ENCODE measurements at regions not wholly inside any gene's neighbourhood (a gene's known extent, or its start where the extent isn't known, plus 50 kb on each side); places are given as distances from the start of the nearest gene placed in this dataset.

DNA sequence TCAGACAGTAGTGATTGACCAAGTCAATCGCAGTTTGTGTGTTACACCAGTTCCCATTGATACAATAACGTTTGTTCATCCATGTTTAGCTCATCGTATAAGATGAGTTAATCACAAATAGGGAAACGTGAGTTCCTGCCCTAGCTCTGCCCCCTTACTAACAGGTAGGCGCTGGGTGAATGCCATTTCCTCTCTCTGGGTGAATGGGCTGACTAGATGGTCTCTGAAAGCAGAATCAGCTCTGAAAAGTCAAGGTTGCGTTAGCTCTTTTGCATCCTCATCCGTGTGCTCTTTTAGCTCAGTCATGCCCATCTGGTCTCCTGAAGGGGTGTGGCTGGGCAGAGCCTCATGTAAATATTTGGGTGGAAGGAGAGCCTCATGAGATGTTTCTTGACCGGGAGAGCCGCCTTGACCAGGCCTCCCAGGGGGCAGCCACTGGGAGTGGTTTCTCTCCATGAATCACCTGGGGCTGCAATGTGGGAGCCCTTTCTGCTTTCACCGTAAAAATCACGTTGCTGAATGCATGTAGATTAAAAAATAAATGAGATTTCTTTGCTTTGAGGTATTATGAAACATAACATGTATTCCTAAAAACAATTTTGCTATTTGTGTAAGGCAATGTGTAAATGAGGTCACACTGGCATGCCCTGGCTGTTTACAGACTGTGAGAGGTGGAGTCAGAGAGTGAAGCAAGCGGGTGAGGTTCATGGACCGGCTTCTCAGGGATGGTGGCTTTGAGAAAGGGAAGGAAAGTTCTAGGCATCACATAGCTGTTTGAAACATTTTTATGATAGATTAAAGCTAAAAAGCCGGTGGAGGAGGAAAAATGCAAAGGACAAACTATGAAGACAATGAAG, 108.4 kb upstream of the RASGRP1 start:
- DNase-seq (ENCODE audit: low spot score), result no peak

- no peak for DNase-seq (ENCODE audit: low spot score)
These were observed 109.8 kb upstream of the RASGRP1 start for GRCh38 chr15:38674448-38674847.

- no peak for DNase-seq (ENCODE audit: low spot score)
These were observed 113.7 kb upstream of the RASGRP1 start for GRCh38 chr15:38678281-38678680.

DNA sequence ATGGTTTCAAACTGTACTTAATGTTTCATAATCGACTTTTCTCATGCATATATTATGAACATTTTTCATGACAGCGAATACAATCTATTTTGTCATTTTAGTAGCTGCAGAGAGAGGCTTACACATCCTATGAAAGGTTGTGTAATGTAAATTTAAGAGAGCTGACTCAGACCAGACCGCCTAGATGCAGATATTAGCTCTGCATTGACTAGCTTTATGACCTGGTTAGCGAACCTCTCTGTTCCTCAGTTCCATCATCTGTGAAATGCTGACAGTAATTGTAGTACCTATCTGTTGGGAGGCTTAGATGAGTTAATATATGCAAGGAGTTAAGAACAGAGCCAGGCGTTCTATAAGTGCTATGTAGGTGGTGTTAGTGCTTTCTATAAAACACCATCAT, 116.2 kb upstream of the RASGRP1 start:
- no peak for DNase-seq (ENCODE audit: low spot score)

GRCh38 chr15:38682363-38682762, 117.7 kb upstream of the RASGRP1 start:
- no peak for DNase-seq (ENCODE audit: low spot score)

- no peak for DNase-seq (ENCODE audit: low spot score)
These were observed 118.2 kb upstream of the RASGRP1 start for GRCh38 chr15:38682861-38683260.

DNA sequence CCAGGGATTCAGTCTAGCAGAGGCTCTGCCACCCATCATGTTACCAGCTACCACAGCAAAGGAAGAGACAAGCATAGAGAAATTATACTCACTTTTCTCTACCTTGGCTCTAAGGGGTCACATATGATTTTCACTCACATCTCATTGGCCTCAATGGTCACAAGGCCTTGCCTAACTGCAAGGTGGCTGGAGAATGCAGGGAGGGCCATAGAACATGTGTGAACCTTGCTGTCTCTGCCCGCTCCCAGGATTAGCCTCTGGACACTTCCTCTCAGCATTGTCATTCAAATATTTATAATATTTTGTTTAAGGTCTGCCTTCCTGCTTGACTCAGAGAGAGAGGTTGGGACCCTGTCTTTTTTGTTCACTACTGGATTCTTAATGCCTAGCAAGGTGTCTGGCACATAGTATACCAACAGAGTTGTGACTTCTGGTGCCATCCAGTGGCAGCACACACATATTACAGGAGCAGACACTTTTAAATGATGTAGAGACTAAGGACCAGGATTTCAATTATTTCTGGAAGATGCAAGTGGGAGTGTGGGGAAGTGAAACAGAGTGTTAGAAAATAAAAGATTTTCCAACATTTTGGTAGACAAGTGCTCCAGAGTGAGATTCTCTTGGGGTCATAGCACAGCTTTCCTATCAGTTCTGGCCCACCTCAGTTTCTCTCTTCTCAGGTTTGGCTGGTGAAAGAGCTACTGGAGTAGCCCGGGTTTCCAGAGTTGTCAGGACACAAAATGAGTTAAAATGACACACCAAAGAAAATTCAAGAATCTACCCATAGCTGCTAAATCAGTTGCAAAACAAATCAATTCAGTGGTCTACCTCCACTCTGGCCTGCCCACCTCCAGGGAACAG, 119.0 kb upstream of the RASGRP1 start:
- DNase-seq (ENCODE audit: low spot score), result peak; percentile 85

GRCh38 chr15:38684440-38685010, 119.9 kb upstream of the RASGRP1 start:
- no peak for DNase-seq (ENCODE audit: low spot score)

DNA sequence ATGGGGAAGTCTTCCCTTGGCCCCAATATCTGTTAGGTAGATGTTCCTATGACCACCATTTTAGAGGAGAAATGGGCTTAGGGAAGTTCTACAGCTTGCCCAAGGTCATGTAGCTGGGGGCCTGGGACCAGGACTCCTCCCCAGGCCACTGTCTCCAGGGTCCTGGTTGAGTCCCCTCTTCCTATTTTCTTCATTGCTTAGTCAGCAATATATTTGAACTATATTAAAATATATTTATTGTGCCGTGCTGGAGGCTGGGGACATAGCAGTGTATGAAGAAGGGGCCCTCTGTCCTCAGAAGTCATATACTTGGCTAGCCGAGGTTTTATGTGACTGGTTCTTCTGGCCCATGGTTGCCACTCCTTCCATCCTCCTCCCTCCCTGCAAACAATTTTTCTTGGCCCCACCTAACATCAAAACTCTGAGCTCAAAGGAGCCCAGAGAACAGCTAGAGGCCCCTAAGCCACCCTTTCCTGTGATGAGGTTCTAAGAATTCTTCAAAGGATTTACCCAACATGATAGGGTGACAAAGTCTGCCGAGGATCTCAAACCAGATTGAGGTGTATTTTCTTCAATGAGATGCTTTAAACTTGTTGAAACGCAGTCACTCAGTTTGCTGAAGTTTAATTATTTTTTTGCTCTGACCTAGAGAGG, 121.2 kb upstream of the RASGRP1 start:
- DNase-seq (ENCODE audit: low spot score), result peak; percentile 36

DNA sequence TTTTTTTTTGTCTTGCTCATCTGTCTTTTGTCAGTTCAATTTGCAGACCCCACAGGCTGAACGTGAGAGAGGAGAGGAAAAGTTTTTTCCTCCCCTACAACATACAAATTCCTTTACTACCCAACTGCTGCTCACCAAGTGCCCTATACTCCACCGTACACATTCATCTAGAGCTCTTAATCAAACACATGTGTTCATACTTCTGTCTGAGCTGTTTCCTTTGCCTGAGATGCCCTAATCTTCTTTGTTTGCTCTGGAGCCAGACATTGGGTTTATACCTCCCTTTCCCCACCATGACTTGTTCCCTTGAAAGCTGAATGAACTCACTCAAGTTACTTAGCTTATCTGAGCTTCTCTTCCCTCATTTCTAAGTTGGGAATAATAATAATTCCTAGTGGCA, 122.7 kb upstream of the RASGRP1 start:
- DNase-seq (ENCODE audit: low spot score), result no peak

GRCh38 chr15:38687775-38688495, 123.3 kb upstream of the RASGRP1 start:
- no peak for DNase-seq (ENCODE audit: low spot score)

- peak; percentile 95 for DNase-seq (ENCODE audit: low spot score)
These were observed 124.1 kb upstream of the RASGRP1 start for GRCh38 chr15:38688761-38689160.

DNA sequence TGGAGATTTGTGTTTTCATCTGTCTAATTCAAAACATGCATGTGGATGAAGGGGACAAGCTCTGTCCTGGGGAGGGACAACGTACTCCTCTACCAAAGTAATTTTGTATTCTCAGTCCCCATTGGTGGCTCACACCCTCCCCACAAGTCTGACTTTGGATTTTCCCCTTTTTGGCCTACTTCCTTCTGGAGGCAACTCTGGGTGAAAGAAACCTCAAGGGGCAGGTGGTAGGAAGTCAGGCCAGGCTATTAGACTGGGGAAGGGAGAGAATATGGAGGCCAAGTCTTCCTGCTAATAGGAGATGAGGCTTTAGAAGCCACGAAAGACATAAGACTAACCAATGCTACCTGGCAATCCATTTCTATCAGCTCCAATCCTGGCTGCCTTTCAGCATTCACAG, 124.9 kb upstream of the RASGRP1 start:
- DNase-seq (ENCODE audit: low spot score), result no peak

DNA sequence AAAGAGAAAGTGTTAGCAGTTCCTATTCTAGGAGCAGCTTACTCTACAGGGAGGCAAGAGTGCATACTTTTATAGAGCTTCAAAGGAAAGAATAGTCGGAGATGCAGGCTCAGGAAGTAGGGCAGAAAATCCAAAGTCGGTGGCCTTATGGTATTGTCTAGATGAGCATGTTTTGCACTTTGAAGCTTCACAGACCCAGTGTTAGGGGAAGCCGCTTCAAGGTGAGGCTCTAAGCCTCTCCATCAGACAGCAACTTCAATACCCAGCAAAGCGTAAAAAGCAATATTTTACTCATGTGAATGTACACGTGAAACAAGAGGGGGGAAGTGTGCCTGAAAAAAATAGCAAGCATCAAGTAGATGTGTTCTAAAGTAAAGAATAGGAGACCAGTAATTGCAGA, 125.6 kb upstream of the RASGRP1 start:
- DNase-seq (ENCODE audit: low spot score), result no peak

GRCh38 chr15:38690719-38691332, 126.2 kb upstream of the RASGRP1 start:
- DNase-seq (ENCODE audit: low spot score), result peak; percentile 87

DNA sequence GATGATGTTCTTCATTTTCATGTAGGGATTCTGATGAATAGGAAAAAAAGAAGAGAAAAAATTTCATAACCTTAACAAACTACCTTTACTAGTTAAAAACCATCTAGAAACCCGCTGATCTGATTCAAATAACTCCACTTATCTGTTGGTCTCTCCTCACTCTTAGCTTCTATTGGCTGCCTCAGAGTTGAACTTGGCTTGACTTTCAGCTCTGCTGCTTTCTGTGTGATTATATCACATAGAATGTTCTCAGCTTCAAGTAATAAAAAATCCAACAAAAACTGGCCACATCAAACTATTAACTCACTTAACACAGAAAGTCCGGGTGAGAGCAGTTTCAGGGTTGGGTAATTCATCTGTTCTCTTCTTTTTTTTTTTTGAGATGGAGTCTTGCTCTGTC, 126.8 kb upstream of the RASGRP1 start:
- DNase-seq (ENCODE audit: low spot score), result peak; percentile 47

DNA sequence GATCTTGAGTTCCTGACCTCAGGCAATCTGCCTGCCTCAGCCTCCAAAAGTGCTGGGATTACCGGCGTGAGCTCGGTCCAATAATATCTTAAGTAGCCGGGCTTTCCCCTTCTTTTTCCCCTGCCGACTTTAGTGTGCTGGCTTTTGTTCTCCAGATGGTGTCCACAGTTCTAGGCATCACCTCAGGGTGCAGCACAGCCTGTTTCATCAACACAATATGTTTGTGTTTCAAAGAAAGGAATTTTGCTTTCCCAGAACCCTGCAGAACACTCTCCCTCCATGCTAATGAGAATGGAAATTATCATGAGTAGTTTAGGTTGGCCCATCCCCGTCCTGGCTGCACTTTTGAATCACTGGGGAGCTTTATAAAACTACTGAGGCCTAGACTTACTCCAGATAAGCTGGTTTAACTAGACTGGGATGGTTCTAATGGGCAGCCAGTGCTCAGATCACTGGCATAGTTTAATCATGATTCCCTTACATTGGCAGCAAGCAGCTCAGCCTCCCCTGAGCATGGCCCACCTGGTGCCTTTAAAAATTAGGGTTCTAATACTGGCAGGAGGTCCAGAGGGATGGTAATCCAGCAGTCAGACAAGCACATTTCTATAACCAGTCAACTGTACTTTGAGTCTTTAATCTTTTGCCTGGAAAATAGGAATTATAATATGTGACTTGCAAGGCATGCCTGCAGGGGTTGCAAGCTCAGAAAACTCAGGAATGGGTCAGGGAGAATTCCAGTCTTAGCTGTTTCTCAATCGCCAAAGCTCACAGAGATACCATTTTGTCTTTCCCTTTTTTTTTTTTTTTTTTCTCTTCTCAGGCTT, 127.6 kb upstream of the RASGRP1 start:
- no peak for DNase-seq (ENCODE audit: low spot score)

DNA sequence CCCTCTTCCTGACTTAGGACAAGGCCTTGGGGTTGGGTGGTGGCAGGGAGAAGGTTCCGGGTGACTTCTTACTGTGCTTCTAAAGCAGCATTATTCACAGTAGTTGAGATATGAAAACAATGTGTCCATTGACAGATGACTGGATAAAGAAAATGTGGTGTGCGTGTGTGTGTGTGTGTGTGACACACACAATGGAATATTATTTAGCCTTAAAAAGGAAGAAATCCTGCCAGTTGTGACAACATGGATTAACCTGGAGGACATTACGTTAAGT, 128.1 kb upstream of the RASGRP1 start:
- DNase-seq (ENCODE audit: low spot score), result no peak

DNA sequence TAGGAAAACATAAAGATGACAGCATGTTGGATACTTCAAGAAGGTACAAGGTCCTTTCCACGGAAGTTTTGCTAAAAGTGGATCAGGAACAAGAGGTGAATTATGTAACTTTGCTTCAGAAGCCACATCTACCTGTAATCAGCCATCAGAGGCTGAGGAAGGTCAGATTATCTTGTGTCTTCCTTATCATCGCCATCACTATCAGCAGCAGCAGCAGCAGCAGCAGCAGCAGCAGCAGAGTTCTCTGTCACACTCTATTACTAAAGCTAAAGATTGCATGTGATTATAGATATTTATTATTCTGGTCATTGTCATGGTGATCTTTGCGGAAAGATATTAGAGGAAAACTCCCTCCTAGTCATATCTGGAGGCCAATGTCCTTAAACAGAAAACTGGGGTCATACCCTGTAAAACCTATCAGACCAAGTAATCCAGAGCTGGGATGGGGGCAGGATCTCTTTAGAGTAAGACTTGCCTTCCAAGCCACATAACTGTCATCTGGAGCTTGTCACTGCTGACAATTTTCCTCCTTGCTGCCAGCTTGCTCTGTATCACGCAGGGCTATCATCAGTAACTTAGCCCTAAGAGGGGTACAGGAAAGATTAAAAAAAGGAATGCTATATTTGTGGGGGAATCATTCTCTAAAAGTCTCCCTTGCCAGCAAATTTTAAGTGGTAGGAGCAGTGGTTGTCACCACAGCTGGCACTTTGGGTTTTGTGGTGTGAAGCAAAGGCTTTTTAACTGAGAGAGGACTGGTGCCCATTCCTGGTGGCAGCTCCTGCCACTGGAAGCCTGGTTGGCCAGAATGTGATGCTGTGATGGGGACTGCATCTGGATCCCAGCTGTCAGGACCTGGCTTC, 130.9 kb upstream of the RASGRP1 start:
- DNase-seq (ENCODE audit: low spot score), result peak; percentile 54

Measured in activated CD4-positive, alpha-beta T cell treated with anti-CD3 and anti-CD28 coated beads, Interleukin-2, Interleukin-4, amounts not matched to agents 100 ng/mL and 50 ng/mL, durations not matched to agents 16 hours and 8 hours (primary cell).